NB4 (cell line): ENCODE measurements at regions not wholly inside any gene's neighbourhood (a gene's known extent, or its start where the extent isn't known, plus 50 kb on each side); places are given as distances from the start of the nearest gene placed in this dataset.

ENCODE experiments used
- MYC ChIP-seq: IDR thresholded peaks from 2 replicates; pipeline ENCODE4 v1.6.1; 2011; ENCODE audit warnings: low read depth, low read length
- POLR2A ChIP-seq: IDR thresholded peaks from 2 replicates; pipeline ENCODE4 v1.6.1; 2011; ENCODE audit warnings: mild to moderate bottlenecking; ENCODE audit not compliant: insufficient read length; ENCODE audit errors: extremely low read depth
- TF ChIP-seq, protein P1 (sequence below): IDR thresholded peaks from one replicate; pipeline ENCODE4 v1.5.1; 2012; ENCODE audit warnings: low read depth, low read length
- TF ChIP-seq, protein P2 (sequence below): IDR thresholded peaks from 2 replicates; pipeline ENCODE4 v1.6.1; 2011; ENCODE audit warnings: low read depth, low read length

DNA sequence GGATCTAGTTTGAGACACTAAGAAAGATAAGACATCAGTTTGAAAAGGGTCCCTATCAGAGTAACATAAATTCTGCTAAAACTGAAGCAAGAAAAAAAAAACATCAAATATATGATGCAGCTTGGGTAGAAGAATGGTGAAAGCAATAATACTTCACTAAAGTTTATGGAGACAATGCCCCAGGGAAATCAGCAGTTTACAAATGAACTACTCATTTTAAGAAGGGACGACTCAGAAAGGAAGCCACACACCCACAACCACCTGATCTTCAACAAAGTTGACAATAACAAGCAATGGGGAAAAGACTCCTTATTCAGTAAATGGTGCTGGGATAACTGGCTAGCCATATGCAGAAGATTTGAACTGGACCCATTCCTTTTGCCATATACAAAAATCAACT is 143.5 kb downstream of the TPBG start:
- TF ChIP-seq, protein P1, sequence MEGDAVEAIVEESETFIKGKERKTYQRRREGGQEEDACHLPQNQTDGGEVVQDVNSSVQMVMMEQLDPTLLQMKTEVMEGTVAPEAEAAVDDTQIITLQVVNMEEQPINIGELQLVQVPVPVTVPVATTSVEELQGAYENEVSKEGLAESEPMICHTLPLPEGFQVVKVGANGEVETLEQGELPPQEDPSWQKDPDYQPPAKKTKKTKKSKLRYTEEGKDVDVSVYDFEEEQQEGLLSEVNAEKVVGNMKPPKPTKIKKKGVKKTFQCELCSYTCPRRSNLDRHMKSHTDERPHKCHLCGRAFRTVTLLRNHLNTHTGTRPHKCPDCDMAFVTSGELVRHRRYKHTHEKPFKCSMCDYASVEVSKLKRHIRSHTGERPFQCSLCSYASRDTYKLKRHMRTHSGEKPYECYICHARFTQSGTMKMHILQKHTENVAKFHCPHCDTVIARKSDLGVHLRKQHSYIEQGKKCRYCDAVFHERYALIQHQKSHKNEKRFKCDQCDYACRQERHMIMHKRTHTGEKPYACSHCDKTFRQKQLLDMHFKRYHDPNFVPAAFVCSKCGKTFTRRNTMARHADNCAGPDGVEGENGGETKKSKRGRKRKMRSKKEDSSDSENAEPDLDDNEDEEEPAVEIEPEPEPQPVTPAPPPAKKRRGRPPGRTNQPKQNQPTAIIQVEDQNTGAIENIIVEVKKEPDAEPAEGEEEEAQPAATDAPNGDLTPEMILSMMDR: no peak
- no peak for TF ChIP-seq MYC
- TF ChIP-seq POLR2A: no peak
- TF ChIP-seq, protein P2, sequence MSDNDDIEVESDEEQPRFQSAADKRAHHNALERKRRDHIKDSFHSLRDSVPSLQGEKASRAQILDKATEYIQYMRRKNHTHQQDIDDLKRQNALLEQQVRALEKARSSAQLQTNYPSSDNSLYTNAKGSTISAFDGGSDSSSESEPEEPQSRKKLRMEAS: no peak
